Transverse colon (tissue), 3 donors: ENCODE measurements at regions not wholly inside any gene's neighbourhood (a gene's known extent, or its start where the extent isn't known, plus 50 kb on each side); places are given as distances from the start of the nearest gene placed in this dataset.

Experiments
- POLR2A ChIP-seq: fragments of 450-650 bp; IDR thresholded peaks from one replicate; pipeline ENCODE4 v1.6.1; 2016; ENCODE audit warnings: antibody characterized with exemption, mild to moderate bottlenecking, moderate library complexity
- TF ChIP-seq, protein P1 (sequence below), 5 experiments: fragments of 200-600 bp in 3 of 5; fragments of 450-650 bp in 2 of 5; sonication (generic) in 3 of 5; IDR thresholded peaks; 1 replicate in 2 of 5; 2 replicates in 3 of 5; pipeline ENCODE4 v1.5.1; 2016 to 2017; ENCODE audit warnings: antibody characterized with exemption in 5 of 5, inconsistent platforms in 3 of 5, mild to moderate bottlenecking in 2 of 5, moderate library complexity in 1 of 5

DNA sequence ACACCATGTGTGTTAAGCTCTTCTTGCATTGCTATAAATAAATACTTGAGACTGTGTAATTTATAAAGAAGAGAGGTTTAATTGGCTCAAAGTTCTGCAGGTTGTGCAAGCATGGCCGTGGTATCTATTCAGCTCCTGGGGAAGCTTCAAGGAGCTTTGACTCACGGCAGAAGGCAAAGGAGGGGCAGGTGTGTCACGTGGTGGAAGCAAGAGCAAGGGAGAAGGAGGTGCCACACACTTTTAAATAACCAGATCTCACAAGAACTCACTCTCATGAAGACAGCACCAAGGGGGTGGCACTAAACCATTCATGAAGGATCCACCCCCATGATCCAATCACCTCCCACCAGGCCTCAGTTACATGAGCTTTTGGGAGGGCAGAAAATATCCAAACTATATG, 193.7 kb downstream of the ERMARD start:
- TF ChIP-seq, protein P1, sequence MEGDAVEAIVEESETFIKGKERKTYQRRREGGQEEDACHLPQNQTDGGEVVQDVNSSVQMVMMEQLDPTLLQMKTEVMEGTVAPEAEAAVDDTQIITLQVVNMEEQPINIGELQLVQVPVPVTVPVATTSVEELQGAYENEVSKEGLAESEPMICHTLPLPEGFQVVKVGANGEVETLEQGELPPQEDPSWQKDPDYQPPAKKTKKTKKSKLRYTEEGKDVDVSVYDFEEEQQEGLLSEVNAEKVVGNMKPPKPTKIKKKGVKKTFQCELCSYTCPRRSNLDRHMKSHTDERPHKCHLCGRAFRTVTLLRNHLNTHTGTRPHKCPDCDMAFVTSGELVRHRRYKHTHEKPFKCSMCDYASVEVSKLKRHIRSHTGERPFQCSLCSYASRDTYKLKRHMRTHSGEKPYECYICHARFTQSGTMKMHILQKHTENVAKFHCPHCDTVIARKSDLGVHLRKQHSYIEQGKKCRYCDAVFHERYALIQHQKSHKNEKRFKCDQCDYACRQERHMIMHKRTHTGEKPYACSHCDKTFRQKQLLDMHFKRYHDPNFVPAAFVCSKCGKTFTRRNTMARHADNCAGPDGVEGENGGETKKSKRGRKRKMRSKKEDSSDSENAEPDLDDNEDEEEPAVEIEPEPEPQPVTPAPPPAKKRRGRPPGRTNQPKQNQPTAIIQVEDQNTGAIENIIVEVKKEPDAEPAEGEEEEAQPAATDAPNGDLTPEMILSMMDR (IDR thresholded peaks at IDR 0.05) = no peak
- no peak for TF ChIP-seq POLR2A
